ENCODE measurements at regions not wholly inside any gene's neighbourhood (a gene's known extent, or its start where the extent isn't known, plus 50 kb on each side); places are given as distances from the start of the nearest gene placed in this dataset.

DNA sequence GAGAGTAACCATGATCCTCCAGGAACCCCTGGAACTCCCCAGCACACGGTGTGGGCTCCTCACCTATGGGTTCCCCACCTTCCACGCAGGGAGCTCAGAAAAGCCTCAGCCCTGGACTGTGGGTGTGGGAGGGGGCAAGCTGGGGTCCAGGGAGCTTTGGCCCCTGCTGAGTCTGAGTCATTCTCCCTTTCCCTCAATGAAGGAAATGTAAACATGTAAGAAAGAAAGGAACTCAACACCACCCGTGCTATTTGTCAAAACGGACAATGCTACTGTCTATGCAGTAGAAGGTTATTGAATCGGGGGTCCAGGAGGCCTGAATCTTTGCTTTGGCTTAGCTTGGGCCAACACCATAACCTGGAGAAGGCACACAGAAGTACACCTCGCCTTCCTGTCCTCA lies 222.8 kb downstream of the PMP22 start:
- TF ChIP-seq ZNF274 (IDR thresholded peaks at IDR 0.05; ENCODE audit: borderline replicate concordance, extremely low read depth, low read length): no peak
- no peak for TF ChIP-seq HDAC6 (IDR thresholded peaks at IDR 0.05; ENCODE audit: low read depth, low read length)

Data from H1 (cell line).